HCT116 (cell line): ENCODE measurements at regions not wholly inside any gene's neighbourhood (a gene's known extent, or its start where the extent isn't known, plus 50 kb on each side); places are given as distances from the start of the nearest gene placed in this dataset.
A peak's percentile ranks its signal among the peaks of the same experiment; 100 is the strongest.

Source experiments
- ATAC-seq: fragments of 200-7000 bp; cut with Tn5 transposase; 2 replicates; pipeline ENCODE4 v1.9.1; 2020; ENCODE audit warnings: mild to moderate bottlenecking, moderate library complexity
- BruUV-seq: library from RNA; stranded (reverse); fragments of 400-500 nt; replicated peaks from 2 replicates; lab custom pipeline; 2021; lab: Mats Ljungman, UMichigan
- CTCF ChIA-PET: fragments of 300-600 bp; sonication (Branson Sonifier 250); formaldehyde crosslinking; loops from one replicate; lab custom pipeline; 2021; ENCODE audit warnings: antibody characterized with exemption; lab: Charles Lee
- POLR2A ChIA-PET: fragments of 300-600, 350-600 bp; sonication (Branson Sonifier 250); formaldehyde crosslinking; loops from one replicate; lab custom pipeline; 2021; ENCODE audit warnings: antibody characterized with exemption; lab: Charles Lee
- RAD21 ChIA-PET, 2 experiments: fragments of 300-600 bp; sonication (Branson Sonifier 250); formaldehyde crosslinking; loops; one replicate each; lab custom pipeline; 2023; ENCODE audit warnings: low total read pairs in 2 of 2; ENCODE audit not compliant: uncharacterized antibody in 2 of 2, unreplicated experiment in 2 of 2, low non-redundant PET in 1 of 2; lab: Charles Lee
- DNase-seq: peaks from one replicate; pipeline ENCODE4 v3.0.0-alpha.2; 2010; ENCODE audit warnings: low read depth, low spot score
- H2AFZ ChIP-seq: fragments of 200-600 bp; shearing (Covaris generic), sonication (generic); 2 replicates; pipeline ENCODE4 v1.6.1; 2017; ENCODE audit warnings: low read depth, mixed run types, mixed read lengths, antibody characterized with exemption, low read length; ENCODE audit not compliant: poor library complexity, severe bottlenecking
- H3K27ac ChIP-seq: 2 replicates; pipeline ENCODE4 v1.5.1; 2012; ENCODE audit warnings: low read depth, low read length
- H3K27me3 ChIP-seq: fragments of 200-600 bp; sonication (generic); 2 replicates; pipeline ENCODE4 v1.6.1; 2016; ENCODE audit warnings: mixed run types, low read length, mixed read lengths; ENCODE audit not compliant: insufficient read depth
- H3K36me3 ChIP-seq, 2 experiments: fragments of 200-500 bp in 1 of 2; fragments of 200-600 bp in 1 of 2; sonication (Bioruptor generic) in 1 of 2; sonication (generic) in 1 of 2; 2 replicates each; pipeline versions ENCODE4 v1.5.1 to v1.6.1; 2014 to 2016; ENCODE audit warnings: low read length in 2 of 2, inconsistent platforms in 1 of 2, mixed read lengths in 1 of 2, mixed run types in 1 of 2; ENCODE audit not compliant: insufficient read depth in 2 of 2, control insufficient read depth in 1 of 2
- H3K4me1 ChIP-seq, 2 experiments: fragments of 200-600 bp in 1 of 2; sonication (generic) in 1 of 2; 2 replicates each; pipeline versions ENCODE4 v1.5.1 to v1.6.1; 2012 to 2017; ENCODE audit warnings: low read length in 2 of 2, inconsistent platforms in 1 of 2, mild to moderate bottlenecking in 1 of 2, mixed read lengths in 1 of 2, mixed run types in 1 of 2, moderate library complexity in 1 of 2; ENCODE audit not compliant: insufficient read depth in 2 of 2, control insufficient read depth in 1 of 2
- H3K4me2 ChIP-seq: fragments of 200-600 bp; sonication (generic); 2 replicates; pipeline ENCODE4 v1.6.1; 2017; ENCODE audit warnings: mixed run types, low read length, mixed read lengths
- H3K4me3 ChIP-seq, 2 experiments: fragments of 200-600 bp in 1 of 2; sonication (generic) in 1 of 2; replicated peaks in 1 of 2; 2 replicates each; pipeline ENCODE4 v1.5.1; 2011 to 2016; ENCODE audit warnings: low read length in 2 of 2, control low read depth in 1 of 2, low read depth in 1 of 2, mild to moderate bottlenecking in 1 of 2, mixed read lengths in 1 of 2, mixed run types in 1 of 2
- H3K79me2 ChIP-seq: fragments of 200-600 bp; sonication (generic); 2 replicates; pipeline ENCODE4 v1.6.1; 2017; ENCODE audit warnings: mild to moderate bottlenecking, mixed run types, low read length, moderate library complexity, mixed read lengths; ENCODE audit not compliant: insufficient read depth
- H3K9ac ChIP-seq: fragments of 200-600 bp; sonication (generic); 2 replicates; pipeline ENCODE4 v1.6.1; 2016; ENCODE audit warnings: low read length, mixed read lengths
- H3K9me2 ChIP-seq: fragments of 200-600 bp; sonication (generic), shearing (Covaris generic); 2 replicates; pipeline ENCODE4 v1.6.1; 2017; ENCODE audit warnings: mixed run types, mild to moderate bottlenecking, moderate library complexity; ENCODE audit not compliant: insufficient read depth
- H3K9me3 ChIP-seq, 2 experiments: fragments of 200-500 bp in 1 of 2; fragments of 200-600 bp in 1 of 2; sonication (Bioruptor generic) in 1 of 2; sonication (generic) in 1 of 2; 2 replicates each; pipeline ENCODE4 v1.6.1; 2014 to 2017; ENCODE audit warnings: low read length in 2 of 2, mixed read lengths in 2 of 2, inconsistent platforms in 1 of 2, low read depth in 1 of 2, mild to moderate bottlenecking in 1 of 2, mixed run types in 1 of 2, moderate library complexity in 1 of 2; ENCODE audit not compliant: control insufficient read depth in 1 of 2, insufficient read depth in 1 of 2
- H4K20me1 ChIP-seq: fragments of 200-600 bp; sonication (generic), shearing (Covaris generic); 2 replicates; pipeline ENCODE4 v1.6.1; 2017; ENCODE audit warnings: mixed run types, mild to moderate bottlenecking, moderate library complexity; ENCODE audit not compliant: insufficient read depth
- ATF3 ChIP-seq: IDR thresholded peaks from 2 replicates; pipeline ENCODE4 v1.6.1; 2012
- CEBPB ChIP-seq: IDR thresholded peaks from 2 replicates; pipeline ENCODE4 v1.6.1; 2012; ENCODE audit warnings: low read depth
- EGR1 ChIP-seq: IDR thresholded peaks from 2 replicates; pipeline ENCODE4 v1.6.1; 2012; ENCODE audit warnings: low read depth
- FOSL1 ChIP-seq: IDR thresholded peaks from 2 replicates; pipeline ENCODE4 v1.6.1; 2012; ENCODE audit warnings: low read depth
- JUND ChIP-seq: IDR thresholded peaks from 2 replicates; pipeline ENCODE4 v1.6.1; 2012
- POLR2A ChIP-seq: IDR thresholded peaks from 2 replicates; pipeline ENCODE4 v1.7.0; 2011; ENCODE audit warnings: borderline replicate concordance; ENCODE audit not compliant: insufficient read depth, insufficient read length; ENCODE audit errors: extremely low read depth
- POLR2AphosphoS5 ChIP-seq: IDR thresholded peaks from 2 replicates; pipeline ENCODE4 v1.6.1; 2011; ENCODE audit warnings: mild to moderate bottlenecking, low read depth, low read length, moderate library complexity
- RAD21 ChIP-seq: IDR thresholded peaks from 2 replicates; pipeline ENCODE4 v1.6.1; 2012; ENCODE audit warnings: low read depth, mild to moderate bottlenecking
- SIN3A ChIP-seq: IDR thresholded peaks from 2 replicates; pipeline ENCODE4 v1.6.1; 2012; ENCODE audit warnings: low read depth
- SP1 ChIP-seq: IDR thresholded peaks from 2 replicates; pipeline ENCODE4 v1.6.1; 2012; ENCODE audit warnings: low read depth
- SRF ChIP-seq: IDR thresholded peaks from 2 replicates; pipeline ENCODE4 v1.6.1; 2012; ENCODE audit warnings: low read depth
- YY1 ChIP-seq: IDR thresholded peaks from 2 replicates; pipeline ENCODE4 v1.6.1; 2011; ENCODE audit warnings: low read length, low read depth, moderate library complexity, mild to moderate bottlenecking; ENCODE audit not compliant: insufficient replicate concordance; ENCODE audit errors: extremely low read depth
- ZBTB33 ChIP-seq: IDR thresholded peaks from 2 replicates; pipeline ENCODE4 v1.6.1; 2011; ENCODE audit warnings: mild to moderate bottlenecking, low read length, moderate library complexity; ENCODE audit not compliant: insufficient replicate concordance; ENCODE audit errors: extremely low read depth
- ZNF274 ChIP-seq: fragments of 200-500 bp; sonication (Bioruptor generic); IDR thresholded peaks from 2 replicates; pipeline ENCODE4 v1.6.1; 2014; ENCODE audit warnings: mild to moderate bottlenecking, low read depth, low read length, inconsistent platforms
- intact Hi-C: fragments of 100-400 bp; cut with micrococcal nuclease; formaldehyde crosslinking; loops from 2 replicates; pipeline ENCODE4 v1.10.0; 2022
- TF ChIP-seq, protein P1 (sequence below): IDR thresholded peaks from 2 replicates; pipeline ENCODE4 v1.6.1; 2012

DNA sequence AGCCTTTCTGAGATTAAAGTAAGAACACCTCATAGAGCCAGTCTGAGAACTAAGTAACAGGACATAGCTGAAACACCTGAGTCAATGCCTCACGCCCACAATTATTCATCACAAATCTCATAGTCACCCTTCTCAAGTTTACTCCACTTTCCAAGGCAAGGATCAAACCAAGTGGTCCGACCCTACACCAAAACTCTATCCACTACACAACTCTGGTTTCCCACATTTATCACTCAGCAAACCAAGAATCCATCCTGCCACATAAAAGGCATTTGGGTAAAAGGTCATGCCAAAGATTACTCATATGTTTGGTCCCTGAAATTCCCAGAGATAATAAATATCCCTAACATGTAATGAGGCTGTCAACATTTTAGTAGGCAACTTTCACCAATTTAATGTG, 144.1 kb downstream of the RPAP3 start:
- POLR2A ChIA-PET = no interaction called here
- no peak for DNase-seq

More for the DNA sequence above, 144.1 kb downstream of the RPAP3 start:
- no peak overlapping the region for H3K27ac ChIP-seq
- H4K20me1 ChIP-seq = no peaks in the 10 kb centered on the region
- no peaks in the 10 kb centered on the region for H3K27me3 ChIP-seq
- H2AFZ ChIP-seq = no peak overlapping the region
- no TSS peak for BruUV-seq
- H3K9ac ChIP-seq = no peak overlapping the region
- CTCF ChIA-PET = interaction anchor here (1.0 kb wide), 1 partner anchor 15 kb away, joined by 4 read pairs; no protein-coding TSS in a partner anchor
- no peak overlapping the region for H3K4me3 ChIP-seq
- no peaks in the 10 kb centered on the region for H3K36me3 ChIP-seq
- no peaks in the 10 kb centered on the region for H3K9me3 ChIP-seq
- no peaks in the 10 kb centered on the region for H3K9me2 ChIP-seq
- intact Hi-C loops = no loop called here
- peak; percentile 63; the same call in 1 of the 2 replicates for ATAC-seq
- H3K79me2 ChIP-seq = no peaks in the 10 kb centered on the region
- H3K4me1 ChIP-seq = peaks cover 0 to 11% of the 10 kb centered on the region in 2 experiments; a peak in 2 of 4 replicates
- TF ChIP-seq EGR1 = no peak
- no peak for TF ChIP-seq SIN3A
- no peak for TF ChIP-seq YY1
- TF ChIP-seq, protein P1, sequence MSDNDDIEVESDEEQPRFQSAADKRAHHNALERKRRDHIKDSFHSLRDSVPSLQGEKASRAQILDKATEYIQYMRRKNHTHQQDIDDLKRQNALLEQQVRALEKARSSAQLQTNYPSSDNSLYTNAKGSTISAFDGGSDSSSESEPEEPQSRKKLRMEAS = no peak
- TF ChIP-seq RAD21 = no peak
- TF ChIP-seq ZBTB33 = no peak
- TF ChIP-seq JUND = no peak
- TF ChIP-seq POLR2A = no peak
- no peak for TF ChIP-seq FOSL1
- TF ChIP-seq POLR2AphosphoS5 = no peak
- no peak for TF ChIP-seq ZNF274
- no peak for TF ChIP-seq ATF3
- no peak for TF ChIP-seq SP1
- TF ChIP-seq SRF = no peak
- TF ChIP-seq CEBPB = no peak
- no peak overlapping the region for H3K4me2 ChIP-seq
- RAD21 ChIA-PET = no interaction called here
